ENCODE measurements at regions not wholly inside any gene's neighbourhood (a gene's known extent, or its start where the extent isn't known, plus 50 kb on each side); places are given as distances from the start of the nearest gene placed in this dataset.

DNA sequence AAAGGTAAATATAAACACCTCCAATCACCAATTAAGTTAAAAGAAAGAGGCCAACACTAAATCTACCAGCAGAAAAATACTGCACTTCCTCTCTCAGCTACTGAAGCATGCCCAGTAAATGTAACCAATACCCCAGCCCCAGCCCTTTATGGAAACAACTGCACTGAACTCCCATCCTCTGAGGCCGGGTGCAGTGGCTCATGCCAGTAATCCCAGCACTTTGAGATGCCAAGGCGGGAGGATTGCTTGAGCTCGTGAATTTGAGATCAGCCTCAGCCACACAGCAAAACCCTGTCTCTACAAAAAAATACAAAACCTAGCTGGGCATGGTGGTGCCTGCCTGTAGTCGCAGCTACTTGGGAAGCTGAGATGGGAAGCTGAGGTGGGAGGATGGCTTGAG, 221.6 kb upstream of the SOX21 start:
- no peak for TF ChIP-seq CTCF (IDR thresholded peaks at IDR 0.05; ENCODE audit: control insufficient read depth, extremely low read depth, insufficient read depth)
- DNase-seq (ENCODE audit: low read depth), result no peak

DNA sequence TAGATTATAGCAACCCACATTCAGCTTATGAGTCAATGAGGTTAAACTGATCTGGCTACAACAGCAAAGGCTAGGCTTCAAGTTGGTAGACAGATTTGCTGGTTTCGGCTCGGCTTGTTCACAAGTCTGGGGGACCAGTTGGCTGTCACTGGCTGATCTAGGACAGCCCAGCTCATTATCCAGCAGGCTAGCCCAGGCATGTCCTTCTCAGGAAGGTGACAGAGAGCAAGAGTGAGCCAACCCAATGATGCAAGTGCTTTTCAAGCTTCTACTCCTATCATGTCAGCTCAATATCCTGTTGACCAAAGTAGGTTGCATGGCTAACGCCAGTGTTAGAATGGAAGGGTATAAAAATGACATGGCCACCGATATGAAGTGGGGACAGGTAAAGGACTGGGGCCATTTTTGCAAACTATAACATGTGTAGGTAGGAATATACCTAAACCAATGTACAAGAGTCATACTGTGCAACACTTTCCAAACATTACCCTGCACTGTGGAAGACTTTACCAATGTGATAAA, 220.9 kb upstream of the SOX21 start:
- DNase-seq (ENCODE audit: low read depth), result no peak
- no peak for TF ChIP-seq CTCF (IDR thresholded peaks at IDR 0.05; ENCODE audit: control insufficient read depth, extremely low read depth, insufficient read depth)
- no peak overlapping the region for H3K4me3 ChIP-seq (ENCODE audit: low read depth, low read length)

More for the DNA sequence above, 221.6 kb upstream of the SOX21 start:
- H3K4me3 ChIP-seq (ENCODE audit: low read depth, low read length), result no peak overlapping the region

- TF ChIP-seq CTCF (IDR thresholded peaks at IDR 0.05; ENCODE audit: control insufficient read depth, extremely low read depth, insufficient read depth), result no peak
- no peak overlapping the region for H3K4me3 ChIP-seq (ENCODE audit: low read depth, low read length)
- peak; percentile 26 for DNase-seq (ENCODE audit: low read depth)
Observed at GRCh38 chr13:94928127-94928775, 215.9 kb upstream of the SOX21 start.

GRCh38 chr13:94925263-94925662, 212.9 kb upstream of the SOX21 start:
- H3K4me3 ChIP-seq (ENCODE audit: low read depth, low read length), result no peak overlapping the region
- no peak for DNase-seq (ENCODE audit: low read depth)
- TF ChIP-seq CTCF (IDR thresholded peaks at IDR 0.05; ENCODE audit: control insufficient read depth, extremely low read depth, insufficient read depth), result no peak

GRCh38 chr13:94921181-94921580, 208.8 kb upstream of the SOX21 start:
- no peak overlapping the region for H3K4me3 ChIP-seq (ENCODE audit: low read depth, low read length)
- TF ChIP-seq CTCF (IDR thresholded peaks at IDR 0.05; ENCODE audit: control insufficient read depth, extremely low read depth, insufficient read depth), result no peak
- no peak for DNase-seq (ENCODE audit: low read depth)

- TF ChIP-seq CTCF (IDR thresholded peaks at IDR 0.05; ENCODE audit: control insufficient read depth, extremely low read depth, insufficient read depth), result no peak
- no peak overlapping the region for H3K4me3 ChIP-seq (ENCODE audit: low read depth, low read length)
- DNase-seq (ENCODE audit: low read depth), result no peak
Observed at GRCh38 chr13:94920578-94920977, 208.2 kb upstream of the SOX21 start.

DNA sequence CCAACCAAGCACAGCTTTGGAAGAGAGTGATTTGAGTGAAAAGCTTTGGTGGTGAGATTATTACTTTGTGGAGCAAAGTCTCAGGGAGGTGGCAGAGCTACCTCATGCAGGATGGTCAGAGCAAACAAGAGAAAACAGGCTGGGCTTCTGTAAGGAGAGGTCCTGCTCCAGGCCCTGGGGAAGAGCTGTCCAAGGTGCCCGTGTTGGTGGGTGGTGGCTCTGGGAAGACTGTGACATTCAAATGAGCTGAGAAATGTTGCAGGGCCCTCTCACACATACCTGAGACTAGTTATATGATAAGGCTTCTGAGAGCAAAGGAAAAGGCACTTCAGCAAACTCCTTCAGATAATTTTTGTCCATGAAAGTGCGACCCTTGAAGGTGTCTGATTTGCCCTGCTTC, 205.5 kb upstream of the SOX21 start:
- DNase-seq (ENCODE audit: low read depth), result no peak
- no peak overlapping the region for H3K4me3 ChIP-seq (ENCODE audit: low read depth, low read length)
- no peak for TF ChIP-seq CTCF (IDR thresholded peaks at IDR 0.05; ENCODE audit: control insufficient read depth, extremely low read depth, insufficient read depth)

Data from LNCaP clone FGC (cell line).